Right lobe of liver (tissue), 6 donors: ENCODE measurements at regions not wholly inside any gene's neighbourhood (a gene's known extent, or its start where the extent isn't known, plus 50 kb on each side); places are given as distances from the start of the nearest gene placed in this dataset.
"Not testable (repeated sequence)": the region's sequence is repeated elsewhere in the genome, so short reads cannot be mapped to it uniquely, and the experiment has no call there.

Source experiments
- ATAC-seq, 4 donors: fragments of 200-7000 bp; cut with Tn5 transposase; one replicate each; pipeline ENCODE4 v1.9.1; 2020; ENCODE audit warnings: mild to moderate bottlenecking in 4 of 4, moderate library complexity in 4 of 4
- DNase-seq, 3 donors: peaks; one replicate each; pipeline ENCODE4 v3.0.0-alpha.2; 2020
- H3K27ac ChIP-seq, 3 donors: fragments of 200-600 bp; one replicate each; pipeline ENCODE4 v1.8.0; 2022
- H3K27me3 ChIP-seq, 2 donors: fragments of 200-600 bp; one replicate each; pipeline ENCODE4 v1.8.0; 2022
- H3K36me3 ChIP-seq, 4 donors: fragments of 200-600 bp; sonication (generic) in 1 of 4; one replicate each; pipeline versions ENCODE4 v1.5.1 to v1.8.0; 2017 to 2022; ENCODE audit warnings: control low read depth in 1 of 4
- H3K4me1 ChIP-seq, 4 donors: fragments of 200-600 bp; sonication (generic) in 1 of 4; one replicate each; pipeline versions ENCODE4 v1.5.1 to v1.8.0; 2017 to 2022; ENCODE audit warnings: control low read depth in 1 of 4
- H3K4me3 ChIP-seq, 3 donors: fragments of 200-600 bp; one replicate each; pipeline ENCODE4 v1.8.0; 2022
- H3K9me3 ChIP-seq, 4 donors: fragments of 200-600 bp; sonication (generic) in 1 of 4; one replicate each; pipeline versions ENCODE4 v1.5.1 to v1.8.0; 2017 to 2022; ENCODE audit warnings: control low read depth in 1 of 4
- CTCF ChIP-seq, 4 donors: fragments of 200-600 bp in 3 of 4; fragments of 450-650 bp in 1 of 4; IDR thresholded peaks; one replicate each; pipeline versions ENCODE4 v1.5.1 to v1.8.0; 2016 to 2022; ENCODE audit warnings: antibody characterized with exemption in 4 of 4, mild to moderate bottlenecking in 2 of 4
- POLR2A ChIP-seq: fragments of 450-650 bp; IDR thresholded peaks from one replicate; pipeline ENCODE4 v1.6.1; 2017; ENCODE audit warnings: antibody characterized with exemption, mild to moderate bottlenecking
- WGBS: methylation state at CpG from one replicate; pipeline ENCODE4 v1.1.6; 2018; ENCODE audit warnings: low coverage, low lambda C conversion rate; ENCODE audit not compliant: insufficient coverage; ENCODE audit errors: missing lambda C conversion rate; 5-methylcytosine and 5-hydroxymethylcytosine counted together
- intact Hi-C, 2 donors: fragments of 100-400 bp; cut with DNase I; formaldehyde crosslinking; loops; one replicate each; pipeline versions ENCODE4 v1.11.2 to v1.14.1; 2022
- donor health status: DM: no; HTN: yes; CAD: no.
- donor health status: DM: no; HTN: no; CAD: no.
- donor health status: DM: no; HTN: no; CAD: no.
- donor health status: DM: no; HTN: yes; CAD: no.
- donor health status: DM: no; HTN: yes; CAD: no.

GRCh38 chr2:220748875-220749479 is 823.1 kb downstream of the EPHA4 start:
- H3K27me3 ChIP-seq, result no peaks in the 10 kb centered on the region
- WGBS, result 52% methylated on average over 4 of the region's 12 CpGs
- no peak for ATAC-seq
- DNase-seq, result no peak
- no peaks in the 10 kb centered on the region for H3K36me3 ChIP-seq
- H3K4me3 ChIP-seq, result no peak overlapping the region
- no peak for TF ChIP-seq CTCF (IDR thresholded peaks at IDR 0.05)
- no peak for TF ChIP-seq POLR2A
- H3K27ac ChIP-seq, result no peak overlapping the region
- intact Hi-C loops, result no loop called here
- H3K9me3 ChIP-seq, result no peaks in the 10 kb centered on the region
- H3K4me1 ChIP-seq, result no peaks in the 10 kb centered on the region

GRCh38 chr2:220753486-220753885 is 818.6 kb downstream of the EPHA4 start:
- Histone ChIP-seq H3K36me3 (no peaks in the 10 kb centered on the region), H3K27me3 (no peaks in the 10 kb centered on the region), H3K27ac (no peak overlapping the region), H3K9me3 (no peaks in the 10 kb centered on the region), H3K4me3 (no peak overlapping the region), H3K4me1 (no peaks in the 10 kb centered on the region)
- DNase-seq (no peak), ATAC-seq (no peak)
- intact Hi-C loops, result no loop called here
- TF ChIP-seq POLR2A (no peak), CTCF (IDR thresholded peaks at IDR 0.05) (no peak)
- 20% methylated on average over 3 of the region's 3 CpGs for WGBS

GRCh38 chr2:220756653-220757052 is 815.5 kb downstream of the EPHA4 start:
- Histone ChIP-seq H3K27me3 (no peaks in the 10 kb centered on the region), H3K4me3 (no peak overlapping the region), H3K27ac (no peak overlapping the region), H3K4me1 (no peaks in the 10 kb centered on the region), H3K9me3 (no peaks in the 10 kb centered on the region), H3K36me3 (no peaks in the 10 kb centered on the region)
- 63% methylated on average over 5 of the region's 6 CpGs for WGBS
- ATAC-seq, result no peak
- TF ChIP-seq CTCF (IDR thresholded peaks at IDR 0.05) (no peak), POLR2A (no peak)
- intact Hi-C loops, result no loop called here
- no peak for DNase-seq

- H3K36me3 ChIP-seq, intact Hi-C loops, H3K27ac ChIP-seq, H3K4me1 ChIP-seq, ATAC-seq, H3K9me3 ChIP-seq, H3K4me3 ChIP-seq, H3K27me3 ChIP-seq, DNase-seq: not testable (repeated sequence)
- 71% methylated on average over 5 of the region's 5 CpGs for WGBS
These were observed 813.7 kb downstream of the EPHA4 start for GRCh38 chr2:220758376-220758775.

- no peaks in the 10 kb centered on the region for H3K4me1 ChIP-seq
- intact Hi-C loops, result no loop called here
- ATAC-seq (no peak), DNase-seq (no peak)
- no peaks in the 10 kb centered on the region for H3K27me3 ChIP-seq
- H3K9me3 ChIP-seq, result no peaks in the 10 kb centered on the region
- no peak for TF ChIP-seq CTCF (IDR thresholded peaks at IDR 0.05)
- no peak for TF ChIP-seq POLR2A
- no peaks in the 10 kb centered on the region for H3K36me3 ChIP-seq
- WGBS, result 42% methylated on average over 5 of the region's 5 CpGs
- no peak overlapping the region for H3K4me3 ChIP-seq
- no peak overlapping the region for H3K27ac ChIP-seq
These were observed 807.9 kb downstream of the EPHA4 start for GRCh38 chr2:220764171-220764570.
